ENCODE measurements at regions not wholly inside any gene's neighbourhood (a gene's known extent, or its start where the extent isn't known, plus 50 kb on each side); places are given as distances from the start of the nearest gene placed in this dataset.

DNA sequence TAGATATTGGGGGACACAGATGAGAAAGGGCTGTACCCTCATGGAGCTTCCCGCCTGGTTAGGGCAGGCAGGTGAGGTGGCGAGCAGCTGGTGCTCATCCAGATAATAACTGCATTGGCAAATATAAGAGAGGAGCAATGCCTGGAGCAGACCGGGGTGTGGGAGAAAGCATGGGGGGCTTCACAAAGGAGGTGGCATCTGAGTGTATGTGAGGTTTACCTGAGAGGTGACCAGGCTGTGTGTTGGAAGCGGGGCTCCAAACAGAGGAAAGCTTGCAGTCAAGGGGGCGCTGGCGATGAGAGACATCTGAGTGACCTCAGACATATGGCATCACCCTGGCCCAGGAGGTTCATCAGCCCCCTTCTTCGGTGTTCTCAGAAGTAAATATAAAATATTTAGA, 72.1 kb upstream of the PMEPA1 start:
- TF ChIP-seq, protein P1, sequence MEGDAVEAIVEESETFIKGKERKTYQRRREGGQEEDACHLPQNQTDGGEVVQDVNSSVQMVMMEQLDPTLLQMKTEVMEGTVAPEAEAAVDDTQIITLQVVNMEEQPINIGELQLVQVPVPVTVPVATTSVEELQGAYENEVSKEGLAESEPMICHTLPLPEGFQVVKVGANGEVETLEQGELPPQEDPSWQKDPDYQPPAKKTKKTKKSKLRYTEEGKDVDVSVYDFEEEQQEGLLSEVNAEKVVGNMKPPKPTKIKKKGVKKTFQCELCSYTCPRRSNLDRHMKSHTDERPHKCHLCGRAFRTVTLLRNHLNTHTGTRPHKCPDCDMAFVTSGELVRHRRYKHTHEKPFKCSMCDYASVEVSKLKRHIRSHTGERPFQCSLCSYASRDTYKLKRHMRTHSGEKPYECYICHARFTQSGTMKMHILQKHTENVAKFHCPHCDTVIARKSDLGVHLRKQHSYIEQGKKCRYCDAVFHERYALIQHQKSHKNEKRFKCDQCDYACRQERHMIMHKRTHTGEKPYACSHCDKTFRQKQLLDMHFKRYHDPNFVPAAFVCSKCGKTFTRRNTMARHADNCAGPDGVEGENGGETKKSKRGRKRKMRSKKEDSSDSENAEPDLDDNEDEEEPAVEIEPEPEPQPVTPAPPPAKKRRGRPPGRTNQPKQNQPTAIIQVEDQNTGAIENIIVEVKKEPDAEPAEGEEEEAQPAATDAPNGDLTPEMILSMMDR (IDR thresholded peaks at IDR 0.05; ENCODE audit: control extremely low read depth in 1 of 3, insufficient read depth in 1 of 3, low read depth in 1 of 3, low read length in 3 of 3), result no peak
- TF ChIP-seq MAX (IDR thresholded peaks at IDR 0.05), result no peak
- no peak for TF ChIP-seq USF2 (IDR thresholded peaks at IDR 0.05; ENCODE audit: low read length)
- no peak for TF ChIP-seq ASH2L (IDR thresholded peaks at IDR 0.05; ENCODE audit: low read length)
- no peak for TF ChIP-seq SRF (IDR thresholded peaks at IDR 0.05; ENCODE audit: low read depth, low read length)
- TF ChIP-seq HDAC2 (IDR thresholded peaks at IDR 0.05; ENCODE audit: borderline replicate concordance in 1 of 2, low read depth in 2 of 2, low read length in 2 of 2), result no peak
- no peak for TF ChIP-seq YY1 (IDR thresholded peaks at IDR 0.05; ENCODE audit: low read depth, low read length)
- TF ChIP-seq, protein P2, sequence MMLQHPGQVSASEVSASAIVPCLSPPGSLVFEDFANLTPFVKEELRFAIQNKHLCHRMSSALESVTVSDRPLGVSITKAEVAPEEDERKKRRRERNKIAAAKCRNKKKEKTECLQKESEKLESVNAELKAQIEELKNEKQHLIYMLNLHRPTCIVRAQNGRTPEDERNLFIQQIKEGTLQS (IDR thresholded peaks at IDR 0.05; ENCODE audit: insufficient read depth, low read depth, low read length), result no peak
- TF ChIP-seq CEBPB (IDR thresholded peaks at IDR 0.05; ENCODE audit: low read depth, low read length), result no peak

Data from H1 (cell line).